Naive thymus-derived CD8-positive, alpha-beta T cell (primary cell): ENCODE measurements at regions not wholly inside any gene's neighbourhood (a gene's known extent, or its start where the extent isn't known, plus 50 kb on each side); places are given as distances from the start of the nearest gene placed in this dataset.
A peak's percentile ranks its signal among the peaks of the same experiment; 100 is the strongest.
"Not testable (repeated sequence)": the region's sequence is repeated elsewhere in the genome, so short reads cannot be mapped to it uniquely, and the experiment has no call there.

Experiments used
- ATAC-seq, 2 donors: fragments of 150-1000 bp; cut with Tn5 transposase in 1 of 2; sonication (Bioruptor Pico), chemical (Tn5 transposase) in 1 of 2; 1 replicate in 1 of 2; 2 replicates in 1 of 2; pipeline ENCODE4 v1.10.0; 2021; ENCODE audit warnings: mild to moderate bottlenecking in 2 of 2, moderate library complexity in 2 of 2
- POLR2A ChIA-PET: fragments of 350-600 bp; sonication (Branson Sonifier 250); formaldehyde crosslinking; loops from one replicate; lab custom pipeline; 2021; ENCODE audit warnings: antibody characterized with exemption; lab: Charles Lee
- DNase-seq, 10 donors: peaks; one replicate each; pipeline versions ENCODE4 v3.0.0 to v3.0.0-alpha.2; 2020 to 2022
- H3K27ac Mint-ChIP-seq, 10 donors: one replicate each; pipeline ENCODE4 v1.8.0; 2020 to 2022; ENCODE audit warnings: mild to moderate bottlenecking in 10 of 10, mixed read lengths in 10 of 10, moderate library complexity in 4 of 10, inconsistent platforms in 1 of 10
- H3K27me3 Mint-ChIP-seq, 5 donors: one replicate each; pipeline ENCODE4 v1.8.0; 2021 to 2022; ENCODE audit warnings: mixed read lengths in 5 of 5
- H3K36me3 Mint-ChIP-seq, 3 donors: one replicate each; pipeline ENCODE4 v1.8.0; 2020 to 2022; ENCODE audit warnings: mixed read lengths in 3 of 3, mild to moderate bottlenecking in 2 of 3, inconsistent platforms in 1 of 3
- H3K4me1 Mint-ChIP-seq, 4 donors: one replicate each; pipeline ENCODE4 v1.8.0; 2021 to 2022; ENCODE audit warnings: mixed read lengths in 4 of 4
- H3K4me3 Mint-ChIP-seq, 10 donors: one replicate each; pipeline ENCODE4 v1.8.0; 2020 to 2022; ENCODE audit warnings: mild to moderate bottlenecking in 10 of 10, mixed read lengths in 10 of 10, moderate library complexity in 6 of 10, inconsistent platforms in 1 of 10
- H3K9me3 Mint-ChIP-seq, 9 donors: one replicate each; pipeline ENCODE4 v1.8.0; 2020 to 2022; ENCODE audit warnings: mixed read lengths in 9 of 9, mild to moderate bottlenecking in 3 of 9, inconsistent platforms in 1 of 9, moderate library complexity in 1 of 9

DNA sequence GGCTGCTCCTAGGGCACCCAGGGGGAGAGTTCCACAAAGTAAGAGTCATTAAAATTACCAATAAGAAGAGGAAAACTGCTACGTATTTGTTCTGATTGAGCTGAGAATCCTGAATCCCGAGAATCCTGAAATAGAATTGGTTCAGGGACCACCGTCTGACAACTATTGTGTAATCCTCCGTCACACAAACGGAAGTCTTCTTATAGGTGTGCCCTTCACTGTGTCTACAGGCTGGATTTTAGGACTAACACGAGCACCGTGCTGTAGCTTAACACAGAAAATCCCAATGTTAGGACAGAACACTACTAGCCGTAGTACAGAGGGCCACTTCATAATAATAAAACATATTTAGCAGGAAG, 50.6 kb upstream of the RNF182 start:
- H3K9me3 Mint-ChIP-seq, result peaks cover 0 to 17% (median 3%) of the 10 kb centered on the region in 9 donors
- H3K4me3 Mint-ChIP-seq, result peak overlapping the region; percentile 73 to 91 (median 87)
- peaks cover 0 to 13% (median 2%) of the 10 kb centered on the region in 3 donors for H3K36me3 Mint-ChIP-seq
- peaks cover 0 to 5% (median 0%) of the 10 kb centered on the region in 5 donors for H3K27me3 Mint-ChIP-seq
- H3K27ac Mint-ChIP-seq, result peak overlapping the region in 3 of 10 donors; percentile 39 to 61 (median 43)
- POLR2A ChIA-PET, result no interaction called here
- H3K4me1 Mint-ChIP-seq, result peaks cover 6 to 21% (median 16%) of the 10 kb centered on the region in 4 donors
- DNase-seq (no peak), ATAC-seq (no peak)

GRCh38 chr6:13873288-13874190, 51.2 kb upstream of the RNF182 start:
- DNase-seq, result peak; percentile 57 to 88 (median 71)
- Mint-ChIP-seq H3K9me3 (peaks cover 0 to 12% (median 3%) of the 10 kb centered on the region in 9 donors), H3K4me3 (peak overlapping the region; percentile 73 to 91 (median 87)), H3K4me1 (peaks cover 6 to 21% (median 16%) of the 10 kb centered on the region in 4 donors), H3K27ac (peak overlapping the region in 7 of 10 donors; percentile 39 to 83 (median 60)), H3K36me3 (peaks cover 0 to 13% (median 2%) of the 10 kb centered on the region in 3 donors), H3K27me3 (peaks cover 0 to 5% (median under 1%) of the 10 kb centered on the region in 5 donors)
- POLR2A ChIA-PET, result no interaction called here
- peak; percentile 94 to 99 for ATAC-seq

- no peak for DNase-seq
- H3K9me3 Mint-ChIP-seq, result peaks cover 0 to 3% (median 0%) of the 10 kb centered on the region in 9 donors
- POLR2A ChIA-PET, result no interaction called here
- H3K36me3 Mint-ChIP-seq, result peaks cover 0 to 5% (median 0%) of the 10 kb centered on the region in 3 donors
- peak overlapping the region in 3 of 10 donors; percentile 26 to 73 (median 57) for H3K27ac Mint-ChIP-seq
- peaks cover 6 to 21% (median 16%) of the 10 kb centered on the region in 4 donors for H3K4me1 Mint-ChIP-seq
- no peak for ATAC-seq
- H3K27me3 Mint-ChIP-seq, result peaks cover 0 to 9% (median 5%) of the 10 kb centered on the region in 5 donors
- H3K4me3 Mint-ChIP-seq, result peak overlapping the region; percentile 73 to 91 (median 87)
Observed at GRCh38 chr6:13872681-13873080, 52.1 kb upstream of the RNF182 start.

DNA sequence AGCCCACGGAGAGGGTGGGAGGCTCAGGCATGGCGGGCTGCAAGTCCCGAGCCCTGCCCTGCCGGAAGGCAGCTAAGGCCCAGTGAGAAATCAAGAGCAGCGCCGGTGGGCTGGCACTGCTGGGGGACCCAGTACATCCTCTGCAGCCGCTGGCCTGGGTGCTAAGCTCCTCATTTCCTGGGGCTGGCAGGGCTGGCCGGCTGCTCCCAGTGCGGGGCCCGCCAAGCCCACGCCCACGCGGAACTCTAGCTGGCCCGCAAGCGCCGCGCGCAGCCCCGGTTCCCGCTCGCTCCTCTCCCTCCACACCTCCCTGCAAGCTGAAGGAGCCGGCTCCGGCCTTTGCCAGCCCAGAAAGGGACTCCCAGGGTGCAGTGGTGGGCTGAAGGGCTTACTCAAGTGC, 52.7 kb upstream of the RNF182 start:
- H3K4me3 Mint-ChIP-seq, DNase-seq, ATAC-seq, H3K9me3 Mint-ChIP-seq, POLR2A ChIA-PET, H3K27ac Mint-ChIP-seq, H3K36me3 Mint-ChIP-seq: not testable (repeated sequence)
- H3K27me3 Mint-ChIP-seq, result peaks cover 0 to 14% (median 7%) of the 10 kb centered on the region in 5 donors
- peaks cover 6 to 21% (median 16%) of the 10 kb centered on the region in 4 donors for H3K4me1 Mint-ChIP-seq

GRCh38 chr6:13870214-13870830, 54.4 kb upstream of the RNF182 start:
- peaks cover 5 to 14% (median 9%) of the 10 kb centered on the region in 5 donors for H3K27me3 Mint-ChIP-seq
- peaks cover 0 to 5% (median 0%) of the 10 kb centered on the region in 3 donors for H3K36me3 Mint-ChIP-seq
- H3K4me1 Mint-ChIP-seq, result peaks cover 6 to 21% (median 16%) of the 10 kb centered on the region in 4 donors
- no peak for ATAC-seq
- DNase-seq, result no peak
- no peaks in the 10 kb centered on the region for H3K9me3 Mint-ChIP-seq
- H3K4me3 Mint-ChIP-seq, result no peak overlapping the region
- H3K27ac Mint-ChIP-seq, result no peak overlapping the region
- POLR2A ChIA-PET, result interaction anchor here (0.6 kb wide), 1 partner anchor 1737 kb away, joined by 7 read pairs; no protein-coding TSS in a partner anchor

DNA sequence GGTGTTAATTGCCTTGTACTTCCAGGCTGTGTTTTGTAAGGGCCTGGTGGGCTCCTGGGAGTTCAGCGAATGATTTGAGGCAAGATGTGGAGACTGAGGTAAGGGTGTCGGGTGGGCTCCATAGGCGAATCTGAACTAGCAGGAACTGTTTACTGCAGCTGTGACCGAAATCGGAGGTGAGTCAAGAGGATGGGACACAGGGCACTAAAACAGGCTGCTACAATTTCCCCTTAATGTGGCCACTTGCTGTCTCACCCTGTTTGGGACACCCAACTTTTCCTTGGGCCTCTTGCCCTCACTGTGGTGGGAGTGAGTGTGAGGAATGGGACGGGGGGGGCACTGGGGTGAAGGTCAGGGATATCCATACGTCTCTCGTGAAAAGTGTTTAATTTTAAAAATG, 53.9 kb upstream of the MCUR1 start:
- Mint-ChIP-seq H3K4me1 (peaks cover 2 to 7% (median 4%) of the 10 kb centered on the region in 4 donors), H3K27me3 (peaks cover 12 to 29% (median 20%) of the 10 kb centered on the region in 5 donors), H3K27ac (no peak overlapping the region), H3K36me3 (peaks cover 0 to 5% (median 0%) of the 10 kb centered on the region in 3 donors), H3K9me3 (no peaks in the 10 kb centered on the region), H3K4me3 (no peak overlapping the region)
- DNase-seq, result no peak
- ATAC-seq, result no peak
- POLR2A ChIA-PET, result no interaction called here

GRCh38 chr6:13866301-13866700, 51.9 kb upstream of the MCUR1 start:
- no peak overlapping the region for H3K27ac Mint-ChIP-seq
- peaks cover 20 to 49% (median 30%) of the 10 kb centered on the region in 5 donors for H3K27me3 Mint-ChIP-seq
- H3K4me3 Mint-ChIP-seq, result no peak overlapping the region
- H3K36me3 Mint-ChIP-seq, result peaks cover 0 to 12% (median 0%) of the 10 kb centered on the region in 3 donors
- POLR2A ChIA-PET, result no interaction called here
- peaks cover 0 to 4% (median 0%) of the 10 kb centered on the region in 9 donors for H3K9me3 Mint-ChIP-seq
- ATAC-seq (no peak), DNase-seq (no peak)
- H3K4me1 Mint-ChIP-seq, result no peaks in the 10 kb centered on the region

GRCh38 chr6:13865141-13865540, 50.8 kb upstream of the MCUR1 start:
- Mint-ChIP-seq H3K4me1 (peaks cover 0 to 4% (median under 1%) of the 10 kb centered on the region in 4 donors), H3K9me3 (peaks cover 0 to 10% (median 0%) of the 10 kb centered on the region in 9 donors), H3K27ac (no peak overlapping the region), H3K27me3 (peaks cover 29 to 60% (median 40%) of the 10 kb centered on the region in 5 donors), H3K36me3 (peaks cover 0 to 18% (median 6%) of the 10 kb centered on the region in 3 donors), H3K4me3 (no peak overlapping the region)
- no peak for ATAC-seq
- no peak for DNase-seq
- POLR2A ChIA-PET, result no interaction called here

- H3K4me3 Mint-ChIP-seq, DNase-seq, H3K27ac Mint-ChIP-seq, POLR2A ChIA-PET, H3K4me1 Mint-ChIP-seq, ATAC-seq: not testable (repeated sequence)
- Mint-ChIP-seq H3K9me3 (peaks cover 0 to 10% (median 0%) of the 10 kb centered on the region in 9 donors), H3K27me3 (peaks cover 29 to 60% (median 40%) of the 10 kb centered on the region in 5 donors), H3K36me3 (peaks cover 0 to 18% (median 6%) of the 10 kb centered on the region in 3 donors)
Observed at GRCh38 chr6:13864669-13865068, 50.3 kb upstream of the MCUR1 start.
